Colonic mucosa (tissue), 4 donors: ENCODE measurements at regions not wholly inside any gene's neighbourhood (a gene's known extent, or its start where the extent isn't known, plus 50 kb on each side); places are given as distances from the start of the nearest gene placed in this dataset.

ENCODE experiments used
- DNase-seq: peaks from one replicate; pipeline ENCODE4 v3.0.0-alpha.2; 2020
- H3K27ac ChIP-seq: fragments of 200-600 bp; one replicate; pipeline ENCODE4 v1.8.0; 2021
- H3K27me3 ChIP-seq: fragments of 200-600 bp; one replicate; pipeline ENCODE4 v1.8.0; 2021
- H3K36me3 ChIP-seq: fragments of 200-600 bp; one replicate; pipeline ENCODE4 v1.8.0; 2021
- H3K4me1 ChIP-seq: fragments of 200-600 bp; one replicate; pipeline ENCODE4 v1.8.0; 2021; ENCODE audit warnings: mild to moderate bottlenecking
- H3K4me3 ChIP-seq: fragments of 200-600 bp; one replicate; pipeline ENCODE4 v1.8.0; 2021
- H3K9ac ChIP-seq, 2 donors: one replicate each; pipeline ENCODE4 v1.7.0; 2013; ENCODE audit warnings: control low read depth in 2 of 2, low read depth in 2 of 2, low read length in 2 of 2
- H3K9me3 ChIP-seq: fragments of 200-600 bp; one replicate; pipeline ENCODE4 v1.8.0; 2021
- intact Hi-C: fragments of 100-400 bp; cut with DNase I; formaldehyde crosslinking; loops from one replicate; pipeline ENCODE4 v1.14.1; 2022
- TF ChIP-seq, protein P1 (sequence below): fragments of 200-600 bp; IDR thresholded peaks from one replicate; pipeline ENCODE4 v1.8.0; 2022; ENCODE audit warnings: antibody characterized with exemption, mild to moderate bottlenecking
- donor health status: healthy.
- donor health status: DM: no; HTN: no; CAD: no.
- donor health status: DM: no; HTN: no; CAD: no.

- Histone ChIP-seq H3K9ac (no peak overlapping the region), H3K9me3 (no peaks in the 10 kb centered on the region), H3K27me3 (no peaks in the 10 kb centered on the region), H3K36me3 (no peaks in the 10 kb centered on the region), H3K4me3 (no peak overlapping the region), H3K4me1 (no peaks in the 10 kb centered on the region), H3K27ac (no peak overlapping the region)
- TF ChIP-seq, protein P1, sequence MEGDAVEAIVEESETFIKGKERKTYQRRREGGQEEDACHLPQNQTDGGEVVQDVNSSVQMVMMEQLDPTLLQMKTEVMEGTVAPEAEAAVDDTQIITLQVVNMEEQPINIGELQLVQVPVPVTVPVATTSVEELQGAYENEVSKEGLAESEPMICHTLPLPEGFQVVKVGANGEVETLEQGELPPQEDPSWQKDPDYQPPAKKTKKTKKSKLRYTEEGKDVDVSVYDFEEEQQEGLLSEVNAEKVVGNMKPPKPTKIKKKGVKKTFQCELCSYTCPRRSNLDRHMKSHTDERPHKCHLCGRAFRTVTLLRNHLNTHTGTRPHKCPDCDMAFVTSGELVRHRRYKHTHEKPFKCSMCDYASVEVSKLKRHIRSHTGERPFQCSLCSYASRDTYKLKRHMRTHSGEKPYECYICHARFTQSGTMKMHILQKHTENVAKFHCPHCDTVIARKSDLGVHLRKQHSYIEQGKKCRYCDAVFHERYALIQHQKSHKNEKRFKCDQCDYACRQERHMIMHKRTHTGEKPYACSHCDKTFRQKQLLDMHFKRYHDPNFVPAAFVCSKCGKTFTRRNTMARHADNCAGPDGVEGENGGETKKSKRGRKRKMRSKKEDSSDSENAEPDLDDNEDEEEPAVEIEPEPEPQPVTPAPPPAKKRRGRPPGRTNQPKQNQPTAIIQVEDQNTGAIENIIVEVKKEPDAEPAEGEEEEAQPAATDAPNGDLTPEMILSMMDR: no peak
- intact Hi-C loops: no loop called here
- DNase-seq: no peak
These were observed 234.6 kb upstream of the MKI67 start for GRCh38 chr10:128360783-128361182.

GRCh38 chr10:128361487-128361886 lies 235.3 kb upstream of the MKI67 start:
- Histone ChIP-seq H3K27me3 (no peaks in the 10 kb centered on the region), H3K4me1 (no peaks in the 10 kb centered on the region), H3K9me3 (no peaks in the 10 kb centered on the region), H3K4me3 (no peak overlapping the region), H3K9ac (no peak overlapping the region), H3K36me3 (no peaks in the 10 kb centered on the region), H3K27ac (no peak overlapping the region)
- TF ChIP-seq, protein P1: no peak
- DNase-seq: no peak
- intact Hi-C loops: no loop called here

- no peak overlapping the region for H3K27ac ChIP-seq
- H3K9me3 ChIP-seq: no peaks in the 10 kb centered on the region
- H3K4me1 ChIP-seq: no peaks in the 10 kb centered on the region
- no peaks in the 10 kb centered on the region for H3K36me3 ChIP-seq
- H3K9ac ChIP-seq: no peak overlapping the region
- H3K27me3 ChIP-seq: no peaks in the 10 kb centered on the region
- H3K4me3 ChIP-seq: no peak overlapping the region
- intact Hi-C loops: no loop called here
- DNase-seq: no peak
- TF ChIP-seq, protein P1: no peak
These were observed 236.3 kb upstream of the MKI67 start for GRCh38 chr10:128362514-128362913.

DNA sequence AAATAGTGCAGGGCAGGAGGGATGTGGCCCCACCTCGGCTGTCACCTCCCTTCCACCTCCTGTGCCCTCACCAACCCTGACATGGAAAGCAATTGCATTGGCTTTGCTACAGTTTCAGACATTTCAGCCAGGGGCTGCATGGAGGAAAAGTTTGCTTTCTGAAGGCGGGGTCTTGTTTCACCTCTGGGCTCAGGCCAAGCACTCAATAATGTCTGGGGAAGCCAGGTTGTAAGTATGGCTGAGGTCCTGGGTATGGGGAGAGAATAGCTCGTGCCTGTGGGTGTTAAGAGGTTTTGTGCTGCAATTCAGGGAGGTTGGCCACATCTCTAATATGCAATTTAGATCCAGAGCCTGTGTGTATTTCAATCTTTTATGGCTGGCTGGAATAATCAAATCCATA lies 238.4 kb upstream of the MKI67 start:
- DNase-seq: no peak
- Histone ChIP-seq H3K27me3 (no peaks in the 10 kb centered on the region), H3K9ac (no peak overlapping the region), H3K4me3 (no peak overlapping the region), H3K27ac (no peak overlapping the region), H3K4me1 (no peaks in the 10 kb centered on the region), H3K9me3 (no peaks in the 10 kb centered on the region), H3K36me3 (no peaks in the 10 kb centered on the region)
- TF ChIP-seq, protein P1: no peak
- intact Hi-C loops: no loop called here

- Histone ChIP-seq H3K27ac (no peak overlapping the region), H3K9ac (no peak overlapping the region), H3K4me1 (no peaks in the 10 kb centered on the region), H3K4me3 (no peak overlapping the region), H3K9me3 (no peaks in the 10 kb centered on the region), H3K36me3 (no peaks in the 10 kb centered on the region), H3K27me3 (no peaks in the 10 kb centered on the region)
- TF ChIP-seq, protein P1: no peak
- no peak for DNase-seq
- intact Hi-C loops: no loop called here
These were observed 239.0 kb upstream of the MKI67 start for GRCh38 chr10:128365156-128365725.
